PC-3 (cell line): ENCODE measurements at regions not wholly inside any gene's neighbourhood (a gene's known extent, or its start where the extent isn't known, plus 50 kb on each side); places are given as distances from the start of the nearest gene placed in this dataset.

Source experiments
- ATAC-seq: fragments of 200-7000 bp; cut with Tn5 transposase; 2 replicates; pipeline ENCODE4 v1.9.1; 2020; ENCODE audit warnings: mild to moderate bottlenecking, moderate library complexity
- BruUV-seq: library from RNA; stranded (reverse); fragments of 400-500 nt; replicated peaks from 2 replicates; lab custom pipeline; 2021; lab: Mats Ljungman, UMichigan
- CTCF ChIA-PET: fragments of 300-600 bp; sonication (Branson Sonifier 250); formaldehyde crosslinking; loops from one replicate; lab custom pipeline; 2022; ENCODE audit warnings: antibody characterized with exemption; lab: Charles Lee
- POLR2A ChIA-PET: fragments of 300-600 bp; sonication (Branson Sonifier 250); formaldehyde crosslinking; loops from one replicate; lab custom pipeline; 2022; ENCODE audit warnings: antibody characterized with exemption; ENCODE audit not compliant: unreplicated experiment; lab: Charles Lee
- DNase-seq: peaks from one replicate; pipeline ENCODE4 v3.0.0-alpha.2; 2015
- H2AFZ ChIP-seq: fragments of 300-600 bp; sonication (generic); 2 replicates; pipeline ENCODE4 v1.6.0; 2016; ENCODE audit warnings: antibody characterized with exemption, low read length
- H3F3A ChIP-seq: fragments of 300-600 bp; sonication (generic); one replicate; pipeline ENCODE4 v1.6.0; 2017; ENCODE audit warnings: antibody characterized with exemption, low read length, control low read depth, mild to moderate bottlenecking; ENCODE audit not compliant: unreplicated experiment
- H3K27ac ChIP-seq: fragments of 300-600 bp; sonication (generic); 2 replicates; pipeline ENCODE4 v1.5.1; 2016; ENCODE audit warnings: mild to moderate bottlenecking, low read length
- H3K27me3 ChIP-seq: fragments of 300-600 bp; sonication (generic); 2 replicates; pipeline ENCODE4 v1.6.1; 2016; ENCODE audit warnings: low read length, mixed read lengths
- H3K36me3 ChIP-seq: fragments of 300-600 bp; sonication (generic); 2 replicates; pipeline ENCODE4 v1.6.1; 2016; ENCODE audit warnings: low read depth, mixed run types, low read length, mixed read lengths
- H3K4me1 ChIP-seq: fragments of 300-600 bp; sonication (generic); 2 replicates; pipeline ENCODE4 v1.5.1; 2016; ENCODE audit warnings: low read length; ENCODE audit not compliant: insufficient read depth
- H3K4me2 ChIP-seq: fragments of 300-600 bp; sonication (generic); 2 replicates; pipeline ENCODE4 v1.6.0; 2016; ENCODE audit warnings: low read length
- H3K4me3 ChIP-seq: fragments of 300-600 bp; sonication (generic); 2 replicates; pipeline ENCODE4 v1.5.1; 2016; ENCODE audit warnings: mild to moderate bottlenecking, low read length, mixed read lengths
- H3K79me2 ChIP-seq: fragments of 300-600 bp; sonication (generic); 2 replicates; pipeline ENCODE4 v1.6.1; 2017; ENCODE audit warnings: low read length, mixed read lengths
- H3K9ac ChIP-seq: fragments of 300-600 bp; sonication (generic); 2 replicates; pipeline ENCODE4 v1.6.0; 2016; ENCODE audit warnings: mild to moderate bottlenecking, low read length
- H3K9me2 ChIP-seq: fragments of 300-600 bp; sonication (generic); replicated peaks from 2 replicates; pipeline ENCODE4 v1.6.1; 2016; ENCODE audit warnings: mixed run types, low read length, mixed read lengths
- H3K9me3 ChIP-seq: fragments of 300-600 bp; sonication (generic); 2 replicates; pipeline ENCODE4 v1.6.1; 2016; ENCODE audit warnings: low read length, mixed read lengths
- H4K20me1 ChIP-seq: fragments of 300-600 bp; sonication (generic); 2 replicates; pipeline ENCODE4 v1.6.1; 2016; ENCODE audit warnings: low read length, mixed read lengths
- CTCF ChIP-seq: fragments of 300-600 bp; sonication (generic); conservative IDR thresholded peaks from 2 replicates; pipeline ENCODE4 v1.5.1; 2017; ENCODE audit warnings: antibody characterized with exemption, low read depth, mild to moderate bottlenecking, low read length
- EZH2 ChIP-seq: fragments of 300-600 bp; sonication (generic); IDR thresholded peaks from one replicate; pipeline ENCODE4 v1.6.1; 2017; ENCODE audit warnings: antibody characterized with exemption, mild to moderate bottlenecking, low read length; ENCODE audit not compliant: unreplicated experiment
- EZH2phosphoT487 ChIP-seq: fragments of 300-600 bp; sonication (generic); IDR thresholded peaks from 2 replicates; pipeline ENCODE4 v1.6.1; 2018; ENCODE audit warnings: mild to moderate bottlenecking, antibody characterized with exemption, low read length, borderline replicate concordance
- intact Hi-C: fragments of 100-400 bp; cut with micrococcal nuclease; formaldehyde crosslinking; loops from 2 replicates; pipeline ENCODE4 v1.9.0; 2023

- Histone ChIP-seq H3K9me2 (no peaks in the 10 kb centered on the region), H4K20me1 (no peaks in the 10 kb centered on the region), H3F3A (no peaks in the 10 kb centered on the region), H3K27me3 (no peaks in the 10 kb centered on the region), H3K9me3 (no peaks in the 10 kb centered on the region), H3K27ac (no peak overlapping the region), H3K4me1 (peaks cover 11% of the 10 kb centered on the region; the same call in 1 of the 2 replicates), H3K9ac (no peak overlapping the region), H3K4me2 (no peak overlapping the region), H3K36me3 (no peaks in the 10 kb centered on the region), H2AFZ (no peak overlapping the region), H3K4me3 (no peak overlapping the region), H3K79me2 (no peaks in the 10 kb centered on the region)
- no peak for DNase-seq
- intact Hi-C loops: no loop called here
- ChIA-PET POLR2A (no interaction called here), CTCF (no interaction called here)
- TF ChIP-seq EZH2 (no peak), CTCF (no peak), EZH2phosphoT487 (no peak)
- no peak for ATAC-seq
- no TSS peak for BruUV-seq
Measured at GRCh38 chr21:41597811-41598231, 89.9 kb upstream of the TMPRSS2 start.

- Histone ChIP-seq H3K4me3 (no peak overlapping the region), H4K20me1 (no peaks in the 10 kb centered on the region), H3K36me3 (no peaks in the 10 kb centered on the region), H3K4me2 (no peak overlapping the region), H3K4me1 (peaks cover 11% of the 10 kb centered on the region; the same call in 1 of the 2 replicates), H3K9me2 (no peaks in the 10 kb centered on the region), H3K9ac (no peak overlapping the region), H3K27me3 (no peaks in the 10 kb centered on the region), H3F3A (no peaks in the 10 kb centered on the region), H3K9me3 (no peaks in the 10 kb centered on the region), H3K79me2 (no peaks in the 10 kb centered on the region), H2AFZ (no peak overlapping the region), H3K27ac (no peak overlapping the region)
- TF ChIP-seq CTCF: no peak
- no peak for TF ChIP-seq EZH2phosphoT487
- TF ChIP-seq EZH2: no peak
- intact Hi-C loops: no loop called here
- no peak for ATAC-seq
- ChIA-PET POLR2A (no interaction called here), CTCF (no interaction called here)
- BruUV-seq: no TSS peak
- DNase-seq: no peak
Measured at GRCh38 chr21:41597227-41597626, 89.3 kb upstream of the TMPRSS2 start.

- no peak overlapping the region for H3K9ac ChIP-seq
- ATAC-seq: no peak
- no peak overlapping the region for H3K4me2 ChIP-seq
- H3F3A ChIP-seq: no peaks in the 10 kb centered on the region
- H3K36me3 ChIP-seq: no peaks in the 10 kb centered on the region
- no peaks in the 10 kb centered on the region for H3K27me3 ChIP-seq
- CTCF ChIA-PET: no interaction called here
- no peak overlapping the region for H2AFZ ChIP-seq
- intact Hi-C loops: no loop called here
- BruUV-seq: no TSS peak
- no peak for DNase-seq
- H4K20me1 ChIP-seq: no peaks in the 10 kb centered on the region
- TF ChIP-seq EZH2: no peak
- no peak for TF ChIP-seq CTCF
- no peak for TF ChIP-seq EZH2phosphoT487
- no peaks in the 10 kb centered on the region for H3K9me3 ChIP-seq
- POLR2A ChIA-PET: no interaction called here
- no peaks in the 10 kb centered on the region for H3K9me2 ChIP-seq
- no peak overlapping the region for H3K4me3 ChIP-seq
- peaks cover 2% of the 10 kb centered on the region; the same call in 1 of the 2 replicates for H3K4me1 ChIP-seq
- H3K79me2 ChIP-seq: no peaks in the 10 kb centered on the region
- H3K27ac ChIP-seq: no peak overlapping the region
Measured at GRCh38 chr21:41596241-41596925, 88.4 kb upstream of the TMPRSS2 start.
